Left colon (tissue), 2 donors: ENCODE measurements at regions not wholly inside any gene's neighbourhood (a gene's known extent, or its start where the extent isn't known, plus 50 kb on each side); places are given as distances from the start of the nearest gene placed in this dataset.

Experiments used
- ATAC-seq: fragments of 200-7000 bp; cut with Tn5 transposase; one replicate; pipeline ENCODE4 v1.9.1; 2020; ENCODE audit warnings: mild to moderate bottlenecking, moderate library complexity
- DNase-seq, 2 donors: peaks; one replicate each; pipeline ENCODE4 v3.0.0-alpha.2; 2020
- intact Hi-C, 2 donors: fragments of 100-400 bp; cut with DNase I in 1 of 2; cut with micrococcal nuclease in 1 of 2; formaldehyde crosslinking; loops; one replicate each; pipeline versions ENCODE4 v1.11.2 to v1.14.0; 2022; cut with DNase I, micrococcal nuclease
- donor health status: DM: no; HTN: no; CAD: no.
- donor health status: DM: yes; HTN: yes; CAD: no.

DNA sequence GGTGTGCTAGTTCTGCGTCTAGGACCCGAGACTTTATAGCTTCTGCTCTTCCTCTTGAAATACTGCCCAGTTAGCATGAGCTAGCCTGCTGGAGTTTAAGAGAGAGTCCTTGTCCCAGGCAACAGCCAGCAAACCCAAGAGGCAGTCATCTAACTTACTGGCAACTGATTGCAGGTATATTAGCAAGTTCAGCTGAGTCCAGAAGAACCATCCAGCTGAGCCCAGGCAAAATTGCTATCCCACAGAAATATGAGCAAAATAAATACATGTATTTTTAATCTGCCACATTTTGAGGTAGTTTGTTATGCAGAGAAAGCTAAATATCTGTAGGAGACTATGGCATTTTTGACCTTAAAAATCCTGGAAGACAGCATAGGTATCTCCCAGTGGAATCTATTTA is 174.4 kb upstream of the CMC1 start:
- ATAC-seq (no peak), DNase-seq (no peak)
- intact Hi-C loops = no loop called here

DNA sequence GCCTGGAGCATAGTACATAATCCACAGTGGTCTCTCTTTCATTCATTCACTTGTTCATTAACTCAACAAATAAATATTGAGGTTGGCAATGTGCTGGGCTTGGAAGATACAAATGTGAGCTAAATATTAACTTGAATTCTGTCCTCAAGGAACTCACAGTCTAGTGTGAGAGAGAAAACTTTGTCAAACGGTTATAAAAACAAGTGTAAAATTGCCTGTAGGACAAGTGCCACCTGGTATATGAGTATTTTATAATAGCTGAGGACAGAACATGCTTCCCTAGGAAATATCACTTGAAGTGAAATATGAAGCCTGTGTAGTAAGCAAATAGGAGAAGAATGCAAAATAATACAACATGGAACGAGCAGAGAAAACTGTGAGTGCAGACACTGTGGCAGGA is 173.1 kb upstream of the CMC1 start:
- ATAC-seq (peak; percentile 99), DNase-seq (no peak)
- intact Hi-C loops = no loop called here

DNA sequence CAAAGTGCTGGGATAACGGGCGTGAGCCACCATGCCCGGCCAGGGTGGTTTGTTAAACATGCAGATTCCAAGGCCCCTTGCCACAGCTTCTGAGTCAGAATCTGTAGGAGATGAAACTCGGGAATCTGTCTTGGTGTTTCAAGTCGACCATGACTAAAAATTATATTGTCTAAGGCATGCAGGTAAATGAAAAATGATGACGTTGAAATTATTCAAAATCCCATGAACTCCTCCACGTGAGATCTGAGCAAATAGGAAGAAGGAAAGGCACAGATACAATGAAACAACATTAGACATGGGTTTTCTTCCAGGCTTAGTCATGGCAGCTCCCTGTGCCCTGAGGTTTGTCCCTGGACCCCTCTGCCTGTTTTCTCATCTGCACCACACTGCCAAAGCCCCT is 172.0 kb upstream of the CMC1 start:
- intact Hi-C loops = no loop called here
- ATAC-seq (no peak), DNase-seq (no peak)

- intact Hi-C loops = no loop called here
- peak; percentile 45 for ATAC-seq
- DNase-seq = no peak
Measured at GRCh38 chr3:28076246-28076645, 165.2 kb upstream of the CMC1 start.

DNA sequence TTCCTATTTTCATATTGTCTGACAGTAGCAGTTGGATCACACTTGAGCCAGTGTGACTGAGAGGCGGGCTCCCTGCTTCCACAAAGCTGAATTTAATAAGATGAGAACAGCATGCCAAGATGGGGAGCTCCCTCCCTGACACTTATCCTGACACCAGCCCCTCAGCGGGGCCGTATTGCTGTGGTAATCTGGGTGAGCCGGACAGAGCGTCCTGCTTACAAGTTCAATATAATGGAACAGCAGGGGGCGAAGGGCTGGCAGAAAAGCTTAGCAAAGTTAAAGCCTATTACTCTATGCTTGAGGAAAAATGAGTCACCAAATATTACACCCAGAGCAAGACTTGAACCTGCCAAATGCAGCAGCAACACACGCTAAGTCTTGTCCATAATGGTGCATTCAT is 163.8 kb upstream of the CMC1 start:
- intact Hi-C loops = no loop called here
- ATAC-seq = no peak
- DNase-seq = no peak

GRCh38 chr3:28078536-28078935 is 162.9 kb upstream of the CMC1 start:
- DNase-seq (no peak), ATAC-seq (no peak)
- intact Hi-C loops = no loop called here

- ATAC-seq (no peak), DNase-seq (no peak)
- intact Hi-C loops = no loop called here
Measured at GRCh38 chr3:28080716-28081115, 160.7 kb upstream of the CMC1 start.

DNA sequence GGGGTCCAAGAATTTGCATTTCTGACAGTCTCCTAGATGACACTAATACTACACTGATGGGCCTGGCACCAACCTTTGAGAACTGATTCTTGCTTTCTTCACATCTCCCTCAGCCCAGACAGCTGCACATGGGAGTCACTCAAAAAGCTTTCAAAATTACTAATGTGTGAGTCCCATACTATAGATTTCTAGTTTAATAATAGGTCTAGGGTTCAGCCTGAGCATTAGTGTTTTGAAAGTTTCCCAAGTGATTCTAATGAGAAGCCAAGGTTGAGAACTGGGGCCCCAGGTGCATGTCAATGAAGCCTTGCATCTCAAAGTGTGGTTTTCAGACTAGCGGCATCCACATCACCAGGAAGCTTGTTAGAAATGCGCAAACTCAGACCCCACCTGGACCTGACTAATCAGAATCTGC is 159.9 kb upstream of the CMC1 start:
- ATAC-seq (no peak), DNase-seq (no peak)
- intact Hi-C loops = no loop called here

- no peak for DNase-seq
- no peak for ATAC-seq
- intact Hi-C loops = no loop called here
Measured at GRCh38 chr3:28087591-28087990, 153.8 kb upstream of the CMC1 start.

DNA sequence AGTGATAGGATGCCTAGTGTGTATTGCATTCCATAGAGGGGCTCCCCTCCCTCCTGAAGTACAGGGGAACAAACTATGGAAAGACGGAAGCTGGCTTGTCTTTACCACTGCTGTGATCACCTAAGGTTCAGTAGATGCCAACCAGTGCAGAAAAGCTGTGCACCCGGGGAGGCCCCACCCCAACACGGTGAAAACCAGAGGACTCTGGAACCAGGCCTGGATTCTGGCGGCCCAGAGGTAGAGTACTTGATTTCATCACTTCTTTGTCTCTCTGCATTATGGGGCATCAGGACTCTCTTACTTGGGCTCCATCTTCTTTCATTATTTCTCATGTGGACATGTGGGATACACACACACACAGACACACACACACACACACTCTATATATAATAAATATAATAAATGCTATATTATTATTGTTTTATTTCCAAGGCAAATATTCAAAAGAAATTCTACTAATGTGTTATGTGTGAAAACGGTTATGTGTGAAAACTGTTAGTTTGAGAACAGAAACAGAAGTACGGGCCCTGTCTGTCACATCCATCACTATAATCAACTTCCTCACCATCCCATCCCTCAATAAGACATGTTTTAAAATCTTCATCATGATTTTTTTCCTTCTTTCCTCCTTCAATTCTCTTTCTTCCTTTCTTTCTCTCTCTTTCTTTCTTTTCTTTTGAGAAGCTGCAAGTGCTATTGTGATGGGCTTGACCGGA is 152.4 kb upstream of the CMC1 start:
- intact Hi-C loops = no loop called here
- ATAC-seq = no peak
- no peak for DNase-seq

- intact Hi-C loops = no loop called here
- DNase-seq (no peak), ATAC-seq (no peak)
Measured at GRCh38 chr3:28089527-28089897, 151.9 kb upstream of the CMC1 start.

DNA sequence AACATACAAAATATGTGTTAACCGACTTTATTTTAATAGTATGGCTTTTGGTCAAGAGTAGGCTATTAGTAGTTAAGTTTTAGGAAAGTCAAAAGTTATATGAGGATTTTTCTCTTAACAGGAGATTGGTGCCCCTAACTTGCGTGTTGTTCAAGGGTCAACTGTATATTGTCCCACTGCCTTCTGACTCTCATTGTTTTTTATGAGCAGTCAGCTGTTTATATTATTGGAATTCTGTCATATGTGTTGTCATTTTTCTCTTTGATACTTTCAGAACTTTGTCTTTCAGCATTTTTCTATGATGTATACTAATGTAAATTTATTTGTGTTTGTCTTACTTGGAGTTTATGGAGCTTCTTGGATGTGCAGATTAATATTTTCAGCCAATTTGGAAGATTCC is 142.1 kb upstream of the CMC1 start:
- intact Hi-C loops = no loop called here
- ATAC-seq = no peak
- no peak for DNase-seq

DNA sequence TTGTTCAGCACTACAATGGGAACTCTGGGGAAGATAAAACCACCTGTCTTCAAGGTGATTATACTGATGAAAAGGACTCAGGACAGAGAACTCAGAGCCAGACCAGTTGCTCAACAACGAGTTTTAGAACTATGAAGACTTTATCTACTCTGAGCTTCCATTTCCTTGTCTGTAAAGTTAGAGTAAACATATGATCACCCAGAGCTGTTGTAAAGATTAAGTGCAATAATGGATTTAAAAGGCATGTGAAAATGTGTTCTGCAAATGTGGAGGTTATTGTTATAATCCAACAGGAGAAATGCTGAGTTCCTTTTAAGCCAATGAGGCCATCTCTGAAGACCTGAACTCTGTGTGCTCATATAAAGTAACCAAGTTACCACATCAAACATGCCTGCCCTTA is 139.7 kb upstream of the CMC1 start:
- intact Hi-C loops = no loop called here
- no peak for DNase-seq

DNA sequence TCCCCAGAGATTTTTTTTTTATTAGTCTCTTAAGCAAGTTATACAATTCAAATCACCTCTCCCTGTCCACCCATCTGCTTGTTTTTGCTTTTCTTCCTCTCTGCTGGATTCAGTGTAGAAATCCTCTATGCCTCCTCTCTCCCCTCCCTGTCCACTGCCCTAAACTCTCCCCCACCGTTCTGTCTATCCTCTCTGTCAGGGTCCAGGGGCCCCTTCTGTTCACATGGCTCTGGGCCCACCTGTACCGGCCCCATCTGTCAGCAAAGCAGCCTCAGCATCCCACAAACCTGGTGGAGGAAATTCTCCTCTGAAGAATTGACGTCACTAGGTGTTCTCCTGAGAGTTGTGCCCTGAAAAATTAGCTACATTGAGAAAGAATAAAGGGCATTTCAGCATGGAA is 137.6 kb upstream of the CMC1 start:
- DNase-seq (no peak), ATAC-seq (no peak)
- intact Hi-C loops = no loop called here

More for the DNA sequence above, 139.7 kb upstream of the CMC1 start:
- ATAC-seq = peak; percentile 98

GRCh38 chr3:28104896-28105534 is 136.4 kb upstream of the CMC1 start:
- intact Hi-C loops = no loop called here
- ATAC-seq = no peak
- DNase-seq = no peak

- ATAC-seq (peak; percentile 68), DNase-seq (no peak)
- intact Hi-C loops = no loop called here
Measured at GRCh38 chr3:28109829-28110228, 131.6 kb upstream of the CMC1 start.

DNA sequence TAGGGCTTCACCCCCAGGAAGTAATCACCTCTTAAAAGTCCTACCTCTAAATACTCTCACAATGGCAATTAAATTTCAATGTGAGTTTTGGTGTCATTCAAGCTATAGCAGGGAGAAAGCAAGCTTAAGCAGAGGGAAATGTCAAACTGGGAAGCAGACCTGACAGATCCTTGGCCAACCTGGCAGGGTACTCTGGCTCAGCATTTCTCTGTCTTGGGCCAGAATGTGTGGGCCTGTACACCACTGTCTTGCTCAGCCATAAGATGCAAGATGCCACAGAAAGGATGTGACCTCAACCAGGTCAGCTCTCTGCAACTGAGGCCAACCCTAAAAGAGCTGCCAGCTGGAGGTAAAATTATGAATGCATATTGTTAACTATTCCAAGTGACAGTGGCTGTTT is 130.6 kb upstream of the CMC1 start:
- DNase-seq (no peak), ATAC-seq (no peak)
- intact Hi-C loops = no loop called here

GRCh38 chr3:28114893-28115292 is 126.5 kb upstream of the CMC1 start:
- intact Hi-C loops = no loop called here
- no peak for DNase-seq
- peak; percentile 66 for ATAC-seq

DNA sequence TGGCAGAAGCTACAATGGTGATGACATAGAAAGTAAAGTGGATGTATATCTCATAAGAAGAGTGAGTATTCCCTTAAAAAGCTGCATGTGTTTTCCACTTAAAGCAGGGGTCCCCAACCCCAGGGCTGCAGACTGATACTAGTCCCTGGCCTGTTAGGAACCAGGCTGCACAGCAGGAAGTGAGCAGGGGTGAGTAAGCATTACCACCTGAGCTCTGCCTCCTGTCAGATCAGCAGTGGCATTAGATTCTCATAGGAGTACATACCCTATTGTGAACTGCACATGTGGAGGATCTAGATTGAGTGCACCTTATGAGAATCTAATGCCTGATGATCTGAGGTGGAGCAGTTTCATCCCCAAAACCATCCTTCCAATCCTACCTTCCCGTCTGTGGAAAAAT is 126.1 kb upstream of the CMC1 start:
- no peak for ATAC-seq
- no peak for DNase-seq
- intact Hi-C loops = no loop called here

GRCh38 chr3:28117598-28117997 is 123.8 kb upstream of the CMC1 start:
- intact Hi-C loops = no loop called here
- DNase-seq (no peak), ATAC-seq (no peak)

- no peak for ATAC-seq
- intact Hi-C loops = no loop called here
Measured at GRCh38 chr3:28118087-28118486, 123.3 kb upstream of the CMC1 start.

More at GRCh38 chr3:28118087-28118486, 123.3 kb upstream of the CMC1 start:
- no peak for DNase-seq
